H1 (cell line): ENCODE measurements at regions not wholly inside any gene's neighbourhood (a gene's known extent, or its start where the extent isn't known, plus 50 kb on each side); places are given as distances from the start of the nearest gene placed in this dataset.

ENCODE experiments used
- CTCF ChIA-PET: fragments of 300-600 bp; sonication (Branson Sonifier 250); formaldehyde crosslinking; loops from one replicate; lab custom pipeline; 2021; ENCODE audit not compliant: partially characterized antibody; lab: Charles Lee
- POLR2A ChIA-PET: fragments of 300-600 bp; sonication (Branson Sonifier 250); formaldehyde crosslinking; loops from one replicate; lab custom pipeline; 2021; ENCODE audit warnings: inconsistent platforms; ENCODE audit not compliant: partially characterized antibody; lab: Charles Lee
- DNase-seq, 2 experiments: peaks; one replicate each; pipeline versions ENCODE4 v3.0.0 to v3.0.0-alpha.2; 2010 to 2022; ENCODE audit warnings: low spot score in 2 of 2, low read depth in 1 of 2, mixed read lengths in 1 of 2
- FAIRE-seq: peaks from 2 replicates; lab custom pipeline; 2011; peaks lifted over from hg19 to GRCh38; lab: Jason Lieb, UNC
- H2AFZ ChIP-seq: 2 replicates; pipeline ENCODE4 v1.8.1; 2012; ENCODE audit warnings: low read length, inconsistent platforms
- H2AK5ac ChIP-seq: 2 replicates; pipeline ENCODE4 v1.6.1; 2013; ENCODE audit warnings: low read depth, low read length
- H2BK120ac ChIP-seq: replicated peaks from 2 replicates; pipeline ENCODE3; 2013; ENCODE audit warnings: low read depth, low read length, inconsistent platforms
- H2BK12ac ChIP-seq: 2 replicates; pipeline ENCODE4 v1.6.1; 2013; ENCODE audit warnings: low read depth, low read length
- H2BK15ac ChIP-seq: 2 replicates; pipeline ENCODE4 v1.6.1; 2013; ENCODE audit warnings: low read length
- H2BK20ac ChIP-seq: 2 replicates; pipeline ENCODE4 v1.6.1; 2013; ENCODE audit warnings: low read length
- H2BK5ac ChIP-seq: 2 replicates; pipeline ENCODE4 v1.6.1; 2013; ENCODE audit warnings: low read depth, low read length
- H3K14ac ChIP-seq: 2 replicates; pipeline ENCODE4 v1.6.1; 2013; ENCODE audit warnings: inconsistent platforms; ENCODE audit not compliant: insufficient read length
- H3K18ac ChIP-seq: 2 replicates; pipeline ENCODE4 v1.6.1; 2013; ENCODE audit warnings: low read length; ENCODE audit errors: extremely low read depth
- H3K23ac ChIP-seq: 2 replicates; pipeline ENCODE4 v1.6.1; 2013; ENCODE audit warnings: inconsistent platforms; ENCODE audit not compliant: insufficient read length
- H3K23me2 ChIP-seq: 2 replicates; pipeline ENCODE4 v1.6.1; 2013; ENCODE audit warnings: low read depth, low read length
- H3K27ac ChIP-seq: 2 replicates; pipeline ENCODE4 v1.6.1; 2011; ENCODE audit warnings: low read depth, low read length, inconsistent platforms
- H3K27me3 ChIP-seq, 4 experiments: replicated peaks in 1 of 4; 1 replicate in 1 of 4; 2 replicates in 3 of 4; pipeline versions ENCODE4 v1.6.1 to v1.8.1; 2011 to 2013; ENCODE audit warnings: low read length in 3 of 4, mild to moderate bottlenecking in 3 of 4, inconsistent platforms in 2 of 4, mixed read lengths in 2 of 4, moderate library complexity in 1 of 4; ENCODE audit not compliant: control insufficient read depth in 3 of 4, insufficient read depth in 3 of 4; ENCODE audit errors: extremely low read depth in 1 of 4
- H3K36me3 ChIP-seq, 4 experiments: 2 replicates each; pipeline versions ENCODE4 v1.6.1 to v1.8.1; 2011 to 2013; ENCODE audit warnings: mild to moderate bottlenecking in 4 of 4, low read length in 3 of 4, moderate library complexity in 2 of 4, control low read depth in 1 of 4, inconsistent platforms in 1 of 4; ENCODE audit not compliant: insufficient read depth in 4 of 4, control insufficient read depth in 2 of 4
- H3K4ac ChIP-seq: replicated peaks from 2 replicates; pipeline ENCODE3; 2013; ENCODE audit warnings: low read length, low read depth, mixed read lengths, inconsistent platforms; ENCODE audit not compliant: insufficient read length
- H3K4me1 ChIP-seq, 4 experiments: replicated peaks in 1 of 4; 1 replicate in 1 of 4; 2 replicates in 3 of 4; pipeline versions ENCODE4 v1.6.1 to v1.8.1; 2011 to 2013; ENCODE audit warnings: low read length in 3 of 4, inconsistent platforms in 2 of 4, mixed read lengths in 1 of 4; ENCODE audit not compliant: insufficient read depth in 4 of 4, control insufficient read depth in 3 of 4
- H3K4me2 ChIP-seq, 2 experiments: 2 replicates each; pipeline versions ENCODE4 v1.6.1 to v1.8.1; 2011 to 2013; ENCODE audit warnings: low read depth in 2 of 2, low read length in 2 of 2, control low read depth in 1 of 2, inconsistent platforms in 1 of 2, mild to moderate bottlenecking in 1 of 2; ENCODE audit not compliant: insufficient read depth in 1 of 2
- H3K4me3 ChIP-seq, 4 experiments: fragments of 200-600, 300-600 bp in 1 of 4; sonication (generic), shearing (Covaris generic), sonication (Bioruptor Twin) in 1 of 4; 2 replicates each; pipeline versions ENCODE4 v1.5.1 to v1.8.1; 2011 to 2016; ENCODE audit warnings: low read length in 4 of 4, low read depth in 3 of 4, control low read depth in 2 of 4, inconsistent platforms in 2 of 4, mild to moderate bottlenecking in 2 of 4, mixed read lengths in 1 of 4, moderate library complexity in 1 of 4; ENCODE audit not compliant: insufficient read depth in 2 of 4; ENCODE audit errors: extremely low read depth in 1 of 4
- H3K56ac ChIP-seq: replicated peaks from 2 replicates; pipeline ENCODE3; 2013; ENCODE audit warnings: low read depth, mild to moderate bottlenecking, mixed read lengths, low read length, inconsistent platforms; ENCODE audit not compliant: insufficient read length
- H3K79me1 ChIP-seq: 2 replicates; pipeline ENCODE4 v1.6.1; 2013; ENCODE audit warnings: low read depth, low read length, control low read depth
- H3K79me2 ChIP-seq, 2 experiments: 2 replicates each; pipeline versions ENCODE4 v1.6.1 to v1.8.1; 2012 to 2013; ENCODE audit warnings: low read length in 2 of 2, mild to moderate bottlenecking in 2 of 2, inconsistent platforms in 1 of 2; ENCODE audit not compliant: insufficient read depth in 2 of 2, control insufficient read depth in 1 of 2
- H3K9ac ChIP-seq, 4 experiments: replicated peaks in 1 of 4; 1 replicate in 1 of 4; 2 replicates in 3 of 4; pipeline versions ENCODE4 v1.6.1 to v1.8.1; 2011 to 2013; ENCODE audit warnings: low read depth in 3 of 4, low read length in 3 of 4, control low read depth in 2 of 4, mild to moderate bottlenecking in 2 of 4, moderate library complexity in 2 of 4, inconsistent platforms in 1 of 4; ENCODE audit errors: extremely low read depth in 1 of 4
- H3K9me3 ChIP-seq, 2 experiments: 2 replicates each; pipeline versions ENCODE4 v1.6.1 to v1.8.1; 2012 to 2013; ENCODE audit warnings: mild to moderate bottlenecking in 2 of 2, moderate library complexity in 2 of 2, control low read depth in 1 of 2, inconsistent platforms in 1 of 2, low read depth in 1 of 2, low read length in 1 of 2, mixed read lengths in 1 of 2; ENCODE audit not compliant: insufficient read depth in 2 of 2
- H4K20me1 ChIP-seq, 2 experiments: replicated peaks in 1 of 2; 2 replicates each; pipeline versions ENCODE3 to v1.8.1; 2011 to 2013; ENCODE audit warnings: inconsistent platforms in 2 of 2, low read length in 2 of 2, mild to moderate bottlenecking in 1 of 2; ENCODE audit not compliant: insufficient read depth in 2 of 2, control insufficient read depth in 1 of 2
- H4K5ac ChIP-seq: 2 replicates; pipeline ENCODE4 v1.6.1; 2013; ENCODE audit warnings: low read length, low read depth, mixed read lengths, inconsistent platforms; ENCODE audit not compliant: insufficient read length
- H4K8ac ChIP-seq: 2 replicates; pipeline ENCODE4 v1.8.0; 2013; ENCODE audit warnings: mild to moderate bottlenecking, moderate library complexity, low read length, inconsistent platforms; ENCODE audit not compliant: insufficient read depth; ENCODE audit errors: extremely low read depth
- H4K91ac ChIP-seq: replicated peaks from 2 replicates; pipeline ENCODE3; 2013; ENCODE audit warnings: low read length, mixed read lengths, inconsistent platforms; ENCODE audit not compliant: insufficient read length
- ASH2L ChIP-seq: fragments of 200-600, 300-600 bp; sonication (generic); IDR thresholded peaks from one replicate; pipeline ENCODE4 v1.7.1; 2017; ENCODE audit warnings: low read length
- BCL11A ChIP-seq, 2 experiments: IDR thresholded peaks; one replicate each; pipeline ENCODE4 v1.6.1; 2011; ENCODE audit warnings: low read depth in 2 of 2, low read length in 2 of 2, mild to moderate bottlenecking in 2 of 2
- CHD1 ChIP-seq: IDR thresholded peaks from 2 replicates; pipeline ENCODE4 v1.6.1; 2012; ENCODE audit warnings: low read depth, low read length, improper control_type of control experiment
- CTCF ChIP-seq, 3 experiments: IDR thresholded peaks; 1 replicate in 2 of 3; 2 replicates in 1 of 3; pipeline versions ENCODE4 v1.5.1 to v1.6.1; 2011; ENCODE audit warnings: low read length in 3 of 3, mild to moderate bottlenecking in 3 of 3, inconsistent platforms in 2 of 3, low read depth in 1 of 3, moderate library complexity in 1 of 3; ENCODE audit not compliant: insufficient read depth in 1 of 3; ENCODE audit errors: control extremely low read depth in 1 of 3
- E2F6 ChIP-seq: IDR thresholded peaks from 2 replicates; pipeline ENCODE4 v1.6.1; 2012; ENCODE audit warnings: inconsistent platforms
- NRF1 ChIP-seq: IDR thresholded peaks from 2 replicates; pipeline ENCODE4 v1.6.1; 2011; ENCODE audit warnings: mild to moderate bottlenecking, low read depth, low read length, improper control_type of control experiment
- RNF2 ChIP-seq: fragments of 200-900, 300-1000 bp; sonication (generic); IDR thresholded peaks from 2 replicates; pipeline ENCODE4 v1.7.1; 2016; ENCODE audit warnings: borderline replicate concordance, low read depth, mild to moderate bottlenecking, antibody characterized with exemption, low read length; ENCODE audit not compliant: poor library complexity, severe bottlenecking; ENCODE audit errors: missing control alignments
- SAP30 ChIP-seq: fragments of 300-600 bp; sonication (generic); IDR thresholded peaks from 2 replicates; pipeline ENCODE4 v1.7.1; 2012; ENCODE audit warnings: low read length, moderate library complexity, mild to moderate bottlenecking, inconsistent platforms; ENCODE audit not compliant: insufficient read depth, insufficient replicate concordance
- SIRT6 ChIP-seq: IDR thresholded peaks from one replicate; pipeline ENCODE4 v1.7.1; 2012; ENCODE audit warnings: low read length, inconsistent platforms
- SP2 ChIP-seq: IDR thresholded peaks from 2 replicates; pipeline ENCODE4 v1.6.1; 2012; ENCODE audit warnings: mild to moderate bottlenecking, low read length, inconsistent platforms
- WGBS, 2 experiments: shearing (Covaris generic) in 1 of 2; methylation state at CpG; one replicate each; pipeline versions ENCODE4 v1.1.6 to v1.1.7; 2013 to 2015; ENCODE audit warnings: low lambda C conversion rate in 2 of 2, mixed read lengths in 2 of 2, inconsistent platforms in 1 of 2, low coverage in 1 of 2, missing lambda C conversion rate in 1 of 2; ENCODE audit not compliant: insufficient replicate concordance in 2 of 2, insufficient coverage in 1 of 2, insufficient read length in 1 of 2; ENCODE audit errors: extremely low coverage in 1 of 2, missing lambda C conversion rate in 1 of 2; 5-methylcytosine and 5-hydroxymethylcytosine counted together
- TF ChIP-seq, protein P1 (sequence below): IDR thresholded peaks from 2 replicates; pipeline ENCODE4 v1.6.1; 2012; ENCODE audit warnings: inconsistent platforms

DNA sequence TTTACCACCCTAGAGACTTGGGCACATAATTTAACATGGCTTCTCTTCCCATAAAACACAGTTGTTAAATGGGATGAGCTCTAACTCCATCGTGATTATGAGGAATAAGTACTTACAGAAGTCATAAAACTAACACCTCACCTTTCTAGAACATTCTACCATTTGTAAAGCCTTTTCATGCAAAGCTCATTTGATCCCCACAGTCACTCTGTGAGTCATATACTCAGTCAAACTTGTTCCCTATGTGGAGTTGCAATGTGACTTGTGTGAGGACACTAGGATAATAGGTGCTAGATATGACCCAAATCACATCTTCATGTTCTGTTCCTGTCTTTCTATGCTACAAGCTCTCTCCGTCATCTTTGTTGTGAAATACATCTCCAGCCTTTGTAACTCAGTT, 371.7 kb downstream of the WDR11 start:
- DNase-seq (no peak), FAIRE-seq (no peak)
- Histone ChIP-seq H4K5ac (no peak overlapping the region), H3K79me2 (no peaks in the 10 kb centered on the region), H4K91ac (no peak overlapping the region), H3K18ac (no peak overlapping the region), H2BK120ac (no peak overlapping the region), H3K23ac (no peak overlapping the region), H3K79me1 (no peaks in the 10 kb centered on the region), H2BK12ac (no peak overlapping the region), H2BK5ac (no peak overlapping the region), H3K4me1 (peaks cover 0 to 3% (median 0%) of the 10 kb centered on the region in 4 experiments; a peak in 1 of 7 replicates), H3K9me3 (no peaks in the 10 kb centered on the region), H2BK15ac (no peak overlapping the region), H2AFZ (no peak overlapping the region), H3K9ac (no peak overlapping the region), H4K20me1 (no peaks in the 10 kb centered on the region), H3K23me2 (no peaks in the 10 kb centered on the region), H3K4me3 (no peak overlapping the region), H3K56ac (no peak overlapping the region), H2AK5ac (no peak overlapping the region), H3K27ac (no peak overlapping the region), H3K4ac (no peak overlapping the region), H4K8ac (no peak overlapping the region), H3K4me2 (no peak overlapping the region), H3K14ac (no peak overlapping the region), H3K36me3 (no peaks in the 10 kb centered on the region), H2BK20ac (no peak overlapping the region), H3K27me3 (no peaks in the 10 kb centered on the region)
- WGBS, 2 experiments, result 100% methylated on average over 2 of the region's 2 CpGs; no CpG with 5 or more reads in 1 of the 2 experiments
- ChIA-PET CTCF (interaction anchor here (1.4 kb wide), 1 partner anchor 41 kb away, joined by 3 read pairs; no protein-coding TSS in a partner anchor), POLR2A (no interaction called here)
- TF ChIP-seq SAP30 (no peak), ASH2L (no peak), BCL11A (IDR thresholded peaks at IDR 0.05; ENCODE audit: low read depth in 2 of 2, low read length in 2 of 2) (no peak), NRF1 (no peak), E2F6 (no peak), SP2 (no peak), RNF2 (no peak), SIRT6 (no peak), CTCF (IDR thresholded peaks at IDR 0.05; ENCODE audit: control extremely low read depth in 1 of 3, insufficient read depth in 1 of 3, low read depth in 1 of 3, low read length in 3 of 3) (no peak), CHD1 (no peak)
- TF ChIP-seq, protein P1, sequence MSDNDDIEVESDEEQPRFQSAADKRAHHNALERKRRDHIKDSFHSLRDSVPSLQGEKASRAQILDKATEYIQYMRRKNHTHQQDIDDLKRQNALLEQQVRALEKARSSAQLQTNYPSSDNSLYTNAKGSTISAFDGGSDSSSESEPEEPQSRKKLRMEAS, result no peak
